Amniotic epithelial cell (primary cell): ENCODE measurements at regions not wholly inside any gene's neighbourhood (a gene's known extent, or its start where the extent isn't known, plus 50 kb on each side); places are given as distances from the start of the nearest gene placed in this dataset.
"Not testable (repeated sequence)": the region's sequence is repeated elsewhere in the genome, so short reads cannot be mapped to it uniquely, and the experiment has no call there.

ENCODE experiments used
- DNase-seq: peaks from one replicate; pipeline ENCODE4 v3.0.0-alpha.2; 2010; ENCODE audit warnings: low read depth

DNA sequence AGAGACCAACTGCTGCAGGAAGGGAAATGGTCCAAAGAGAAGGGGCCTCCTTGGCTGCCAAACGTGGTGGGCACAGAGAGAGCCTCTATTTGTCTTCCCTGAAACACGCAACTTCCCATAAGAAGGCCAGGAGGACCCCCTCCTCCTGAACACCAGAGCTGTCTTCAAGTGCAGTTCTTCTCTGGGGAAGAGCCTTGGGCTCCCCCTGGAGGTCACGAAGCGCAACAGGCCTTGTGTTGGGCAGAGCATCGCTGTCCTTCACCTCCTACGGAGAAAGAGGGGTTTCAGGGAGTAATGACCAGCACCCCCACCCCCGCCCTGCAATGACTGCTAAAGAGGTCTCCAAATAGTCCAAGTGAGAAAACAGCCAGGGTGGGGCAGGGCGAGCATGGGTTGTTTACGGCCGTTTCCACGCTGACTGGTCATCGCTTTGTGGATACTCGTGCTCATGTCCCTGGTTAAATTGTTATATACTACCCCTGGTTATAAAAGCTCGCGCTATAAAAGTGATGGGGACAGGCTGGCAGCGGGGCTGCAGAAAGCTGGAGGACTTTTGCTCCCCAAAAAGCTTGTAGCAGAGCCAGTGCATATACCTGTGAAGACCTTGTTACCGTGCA lies 397.5 kb upstream of the ATP10A start:
- no peak for DNase-seq

DNA sequence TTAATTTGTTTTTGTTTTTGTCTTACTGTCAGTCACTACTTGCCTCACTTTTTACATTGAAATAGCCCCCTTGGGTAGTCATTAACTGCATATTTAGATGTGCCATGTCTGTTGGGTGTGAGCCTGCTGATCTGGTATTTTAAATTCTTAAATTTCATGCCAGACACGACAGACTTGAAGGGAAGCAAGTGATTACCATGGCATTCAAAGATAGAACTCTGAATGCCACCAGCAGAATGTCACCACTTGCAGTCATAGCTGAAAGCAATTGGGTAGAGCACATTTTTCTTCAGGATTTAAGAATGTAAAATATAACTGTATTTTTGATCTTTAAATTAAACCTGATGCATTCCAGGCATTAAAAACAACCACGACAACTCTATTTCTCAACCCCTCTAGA lies 396.5 kb upstream of the ATP10A start:
- DNase-seq, result no peak

DNA sequence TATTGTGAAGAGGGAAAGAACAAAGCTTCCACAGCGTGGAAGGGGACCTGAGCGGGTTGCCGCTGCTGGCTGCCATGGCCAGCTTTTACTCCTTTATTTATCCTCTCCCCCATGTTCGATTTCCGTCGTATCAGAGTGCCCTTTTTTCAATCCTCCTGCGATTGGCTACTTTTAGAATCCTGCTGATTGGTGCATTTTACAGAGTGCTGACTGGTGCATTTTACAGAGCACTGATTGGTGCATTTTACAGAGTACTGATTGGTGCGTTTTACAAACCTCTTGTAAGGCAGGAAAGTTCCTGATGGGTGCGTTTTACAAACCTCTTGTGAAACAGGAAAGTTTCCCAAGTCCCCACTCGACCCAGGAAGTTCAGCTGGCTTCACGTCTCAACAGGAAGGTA lies 381.7 kb upstream of the ATP10A start:
- not testable (repeated sequence) for DNase-seq

DNA sequence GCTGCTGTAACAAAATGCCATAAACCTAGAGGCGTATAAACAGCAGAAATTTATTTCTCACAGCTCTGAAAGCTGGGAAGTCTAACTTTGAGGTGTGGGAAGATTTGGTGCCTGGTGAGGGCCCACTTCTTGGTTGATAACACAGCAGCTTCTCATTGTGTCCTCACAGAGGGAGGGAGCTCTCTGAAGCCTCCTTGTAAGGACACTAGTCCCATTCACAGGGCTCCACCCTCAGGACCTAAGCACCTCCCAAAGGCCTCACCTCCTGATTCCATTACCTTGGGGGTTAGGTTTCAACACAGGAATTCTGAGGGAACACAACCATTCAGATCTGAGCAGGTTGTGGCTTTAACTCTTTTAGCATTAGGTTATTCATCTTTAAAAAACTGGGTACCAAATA lies 380.3 kb upstream of the ATP10A start:
- no peak for DNase-seq

DNA sequence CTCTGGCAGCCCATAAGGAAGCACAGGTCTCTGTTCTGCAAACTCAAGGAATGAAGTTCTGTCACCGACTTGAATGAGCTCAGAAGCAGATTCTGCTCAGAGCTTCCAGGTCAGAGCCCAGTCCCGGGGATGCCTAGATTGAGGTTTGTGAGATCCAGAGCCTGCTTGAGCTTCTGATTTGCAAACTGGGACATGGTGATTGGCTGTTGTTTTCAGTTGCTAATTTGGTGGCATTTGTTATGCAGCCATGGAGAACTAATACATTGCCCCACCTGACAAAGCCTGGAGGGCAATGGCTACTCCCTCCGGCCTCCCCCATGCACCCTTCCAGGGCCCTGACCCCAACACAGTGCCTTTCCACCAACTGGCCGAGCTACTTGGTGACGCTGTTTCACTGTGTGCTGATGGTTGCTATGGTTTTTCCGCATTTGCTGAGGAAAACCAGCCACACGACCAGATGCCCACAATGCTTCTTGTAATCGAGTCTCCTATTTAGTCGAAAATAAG lies 379.5 kb upstream of the ATP10A start:
- DNase-seq, result no peak

DNA sequence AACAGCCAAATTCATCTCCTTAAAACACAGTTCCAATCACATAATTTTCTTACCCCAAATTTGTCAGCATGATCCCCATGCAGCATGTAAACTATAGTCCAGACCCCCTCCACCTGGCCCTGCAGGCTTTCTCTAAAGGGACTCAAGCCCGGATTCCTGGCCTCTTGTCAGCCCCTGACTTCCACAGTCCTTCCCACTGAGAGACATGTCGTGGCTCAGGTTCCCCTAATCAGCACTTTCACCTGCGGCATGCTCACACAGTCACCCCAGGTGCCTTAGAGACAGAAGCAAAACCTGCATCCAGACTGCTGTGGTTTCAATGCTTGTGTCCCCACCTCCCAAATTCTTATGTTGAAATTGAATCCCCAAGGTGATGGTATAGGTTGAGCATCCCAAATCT lies 372.7 kb upstream of the ATP10A start:
- no peak for DNase-seq

DNA sequence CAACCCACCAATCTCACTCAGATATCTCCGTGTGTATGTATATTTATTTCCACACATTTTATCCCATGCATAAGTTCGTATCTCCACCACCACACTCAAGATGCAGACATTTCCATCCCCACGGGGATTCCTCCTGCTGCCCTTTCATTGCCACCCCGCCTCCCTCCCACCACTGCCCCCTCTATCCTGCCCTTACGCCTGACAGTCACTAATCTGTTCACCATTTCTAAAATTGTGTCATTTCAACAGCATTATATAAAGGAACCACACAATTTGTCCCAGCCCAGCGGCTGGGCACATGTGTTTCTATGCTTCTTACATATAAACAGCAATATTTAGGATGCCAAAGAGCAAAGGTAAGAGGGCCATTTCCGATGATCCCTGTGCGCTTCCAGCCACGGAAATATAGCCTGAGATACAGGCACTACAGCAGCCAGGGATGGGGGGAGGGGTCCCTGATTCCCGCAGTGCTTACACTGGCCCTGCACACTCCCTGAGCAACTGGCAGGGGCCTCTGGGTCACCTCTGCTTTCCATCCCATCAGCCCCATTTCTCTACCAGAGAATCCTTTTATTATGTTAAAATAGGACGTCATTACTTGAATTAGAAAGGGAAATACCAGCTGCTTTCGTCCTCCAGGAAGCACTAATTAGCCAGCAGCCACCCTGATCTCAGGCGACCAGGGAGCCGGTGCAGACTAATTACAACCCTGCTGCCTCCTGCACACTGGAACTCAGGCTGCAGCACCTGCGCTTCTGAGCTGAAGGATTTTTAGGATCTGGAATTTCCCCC lies 372.0 kb upstream of the ATP10A start:
- DNase-seq, result no peak

DNA sequence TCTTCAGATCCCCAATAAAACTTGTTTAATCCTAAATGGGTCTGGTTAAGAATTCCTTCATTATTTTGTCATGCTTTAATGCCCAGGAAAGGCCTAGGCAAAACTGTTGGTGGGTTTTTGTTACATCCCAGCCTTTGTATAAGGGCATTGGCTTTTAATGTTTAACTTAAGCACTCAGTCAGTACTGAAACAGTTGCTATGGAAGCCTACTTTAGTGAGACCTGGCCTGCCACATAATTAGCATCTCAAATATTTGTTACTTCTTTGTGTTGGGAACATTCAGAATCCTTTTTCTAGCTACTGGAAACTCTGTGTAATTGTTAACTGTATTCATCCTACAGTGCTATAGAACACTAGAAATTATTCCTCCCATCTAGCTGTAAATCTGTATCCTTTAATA lies 369.6 kb upstream of the ATP10A start:
- no peak for DNase-seq

DNA sequence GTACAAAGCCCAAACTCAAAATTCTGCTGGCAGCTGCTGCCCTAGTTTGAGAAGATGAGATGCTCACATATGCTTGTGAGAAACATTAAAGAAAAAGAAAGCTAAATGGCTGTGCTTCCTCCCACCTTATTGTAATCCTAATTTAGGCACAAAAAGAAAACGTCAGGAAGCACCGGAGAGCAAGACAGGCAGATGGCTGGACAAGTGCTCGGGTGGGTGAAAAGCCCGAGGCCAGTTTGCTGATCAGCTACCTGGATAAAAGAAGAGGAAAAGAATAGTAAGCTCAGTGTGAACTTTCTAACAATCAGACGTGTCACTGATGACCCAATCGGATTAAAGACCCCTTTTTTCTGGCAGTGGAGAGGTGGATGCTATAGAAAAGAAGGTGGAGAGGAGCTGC lies 368.0 kb upstream of the ATP10A start:
- no peak for DNase-seq

DNA sequence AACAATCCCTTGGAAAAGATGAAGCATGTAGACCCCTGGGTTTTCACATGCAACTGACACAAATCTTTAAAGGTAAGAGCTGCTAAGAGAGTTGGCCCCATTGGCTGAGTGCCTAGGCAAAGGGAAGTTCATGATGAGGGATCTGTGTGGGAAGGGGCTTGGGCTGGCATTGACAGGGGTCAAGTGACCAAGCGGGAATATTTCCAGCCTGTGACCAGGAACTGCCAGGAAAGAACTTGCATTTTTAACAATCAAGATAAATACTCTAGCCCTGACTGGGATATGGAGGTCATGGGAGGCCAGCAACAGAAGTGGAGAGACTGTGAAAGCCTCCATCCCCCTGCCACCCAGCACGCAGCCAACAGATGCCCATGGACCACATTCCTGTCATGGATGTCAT lies 361.1 kb upstream of the ATP10A start:
- no peak for DNase-seq

DNA sequence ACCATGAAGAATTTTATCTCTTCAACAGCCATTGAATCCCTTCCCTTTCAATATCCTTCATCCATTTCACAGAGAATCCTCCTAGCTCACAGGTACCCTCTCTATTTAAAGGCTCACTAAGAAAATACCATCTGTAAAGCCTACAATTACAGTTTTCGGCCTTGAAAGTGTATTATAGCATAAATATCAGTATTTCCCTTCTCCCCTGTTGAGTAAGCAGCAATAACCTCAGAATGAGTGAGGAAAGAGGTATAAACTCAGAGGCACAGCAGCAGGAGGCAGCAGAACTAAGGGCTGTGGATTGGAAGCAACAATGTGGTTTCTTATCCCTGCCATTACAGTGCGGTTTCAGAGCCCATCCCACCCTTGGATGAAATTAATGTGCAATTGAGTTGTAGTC lies 360.6 kb upstream of the ATP10A start:
- DNase-seq, result no peak

DNA sequence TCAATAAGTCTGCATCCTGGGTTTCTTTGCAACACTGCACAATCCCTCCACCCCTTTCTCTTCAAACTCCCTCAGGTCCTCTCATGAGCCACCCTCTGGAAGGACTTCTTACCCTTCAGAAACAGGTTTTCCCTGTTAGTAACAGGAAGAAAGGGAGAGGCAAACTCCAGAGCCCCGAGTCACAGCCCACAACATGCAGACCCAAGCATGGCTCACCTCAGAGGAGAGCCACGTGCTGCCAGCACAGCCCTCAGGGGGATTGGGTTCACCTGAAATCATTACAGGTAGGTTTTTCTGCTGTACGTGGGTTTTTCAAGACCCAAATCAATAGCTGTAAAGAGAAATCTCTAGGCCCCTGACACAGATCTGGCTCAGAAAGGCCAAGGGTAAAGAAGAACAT lies 359.7 kb upstream of the ATP10A start:
- no peak for DNase-seq

DNA sequence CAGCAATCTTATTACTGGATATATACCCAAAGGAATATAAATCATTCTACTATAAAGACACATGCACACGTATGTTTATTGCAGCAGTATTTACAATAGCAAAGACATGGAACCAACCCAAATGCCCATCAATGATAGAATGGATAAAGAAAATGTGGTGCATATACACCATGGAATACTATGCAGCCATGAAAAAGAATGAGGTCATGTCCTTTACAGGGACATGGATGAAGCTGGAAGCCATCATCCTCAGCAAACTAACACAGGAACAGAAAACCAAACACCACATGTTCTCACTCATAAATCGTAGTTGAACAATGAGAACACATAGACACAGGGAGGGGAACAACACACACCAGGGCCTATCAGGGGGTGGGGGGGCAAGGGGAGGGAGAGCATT lies 353.9 kb upstream of the ATP10A start:
- not testable (repeated sequence) for DNase-seq

DNA sequence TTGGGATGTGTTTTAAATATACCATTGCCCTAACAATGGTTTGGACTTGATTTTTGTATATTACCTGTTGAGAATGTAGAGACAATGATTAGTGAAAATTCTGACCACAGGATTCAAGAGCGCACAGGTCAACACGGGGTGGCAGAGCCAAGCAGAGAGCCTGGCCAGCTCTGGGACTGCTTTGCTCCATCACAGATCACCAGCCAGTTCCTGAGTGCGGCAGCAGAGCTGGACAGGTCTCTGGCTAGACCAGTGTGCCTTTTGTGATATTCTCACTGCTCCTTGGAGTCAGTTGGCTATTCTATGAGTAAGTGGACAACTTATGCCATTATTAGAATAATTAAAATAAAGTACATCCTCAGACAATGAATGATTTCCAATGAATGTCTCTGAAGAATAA lies 351.2 kb upstream of the ATP10A start:
- no peak for DNase-seq

DNA sequence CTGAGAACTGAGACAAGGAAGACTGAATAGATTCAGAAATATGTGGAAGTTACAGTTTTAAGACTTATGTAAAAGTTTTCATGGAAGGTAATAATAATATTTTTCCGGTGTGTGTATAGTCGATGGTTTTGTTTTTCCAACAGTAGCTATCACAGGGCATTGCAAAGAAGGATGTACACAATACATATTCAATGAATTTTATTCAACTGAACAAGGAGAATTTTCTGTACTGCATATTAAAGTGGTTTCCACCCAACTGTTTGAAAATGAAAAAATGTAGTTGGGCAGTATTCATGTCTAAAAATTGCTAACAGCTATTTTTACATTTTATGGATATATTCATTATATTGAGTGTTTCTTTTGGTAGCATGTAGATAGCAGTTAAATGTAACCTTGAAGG lies 350.3 kb upstream of the ATP10A start:
- DNase-seq, result no peak

DNA sequence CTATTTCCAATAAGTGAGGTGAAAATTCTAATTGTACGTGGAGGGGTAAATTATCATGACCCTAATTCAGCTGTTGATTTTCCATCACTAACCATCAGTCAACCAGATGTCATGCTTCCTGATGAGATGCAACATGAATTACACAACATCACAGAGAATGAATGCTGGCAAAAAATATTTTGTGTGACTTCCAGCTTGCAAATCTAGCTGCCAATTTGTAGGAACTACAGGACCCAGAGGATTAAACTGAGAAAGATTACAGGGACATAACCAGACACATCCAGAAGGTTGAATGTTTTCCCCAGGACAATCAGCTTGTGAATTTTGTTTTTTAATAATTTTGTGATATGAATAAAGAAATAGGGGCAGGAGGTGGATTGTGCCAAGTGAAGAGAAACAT lies 349.0 kb upstream of the ATP10A start:
- no peak for DNase-seq

DNA sequence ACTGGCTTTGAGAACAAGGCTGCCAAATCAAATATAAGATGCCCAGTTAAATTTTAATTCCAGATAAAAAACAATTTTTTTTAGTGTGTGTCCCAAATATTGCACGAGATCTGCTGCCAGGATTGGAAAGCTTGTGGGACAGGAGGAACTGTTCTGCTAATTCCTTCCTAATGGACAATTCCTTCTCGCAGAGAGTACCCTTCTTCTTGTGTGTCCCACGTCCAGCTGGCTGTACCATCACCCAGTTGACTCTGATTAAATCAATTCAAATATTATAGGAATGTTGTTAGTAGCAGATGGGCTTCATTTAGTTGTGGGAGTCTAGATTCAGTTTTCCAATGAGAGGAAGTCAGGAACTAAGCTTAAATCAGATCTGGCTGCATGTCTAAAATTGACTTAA lies 347.9 kb upstream of the ATP10A start:
- DNase-seq, result no peak

DNA sequence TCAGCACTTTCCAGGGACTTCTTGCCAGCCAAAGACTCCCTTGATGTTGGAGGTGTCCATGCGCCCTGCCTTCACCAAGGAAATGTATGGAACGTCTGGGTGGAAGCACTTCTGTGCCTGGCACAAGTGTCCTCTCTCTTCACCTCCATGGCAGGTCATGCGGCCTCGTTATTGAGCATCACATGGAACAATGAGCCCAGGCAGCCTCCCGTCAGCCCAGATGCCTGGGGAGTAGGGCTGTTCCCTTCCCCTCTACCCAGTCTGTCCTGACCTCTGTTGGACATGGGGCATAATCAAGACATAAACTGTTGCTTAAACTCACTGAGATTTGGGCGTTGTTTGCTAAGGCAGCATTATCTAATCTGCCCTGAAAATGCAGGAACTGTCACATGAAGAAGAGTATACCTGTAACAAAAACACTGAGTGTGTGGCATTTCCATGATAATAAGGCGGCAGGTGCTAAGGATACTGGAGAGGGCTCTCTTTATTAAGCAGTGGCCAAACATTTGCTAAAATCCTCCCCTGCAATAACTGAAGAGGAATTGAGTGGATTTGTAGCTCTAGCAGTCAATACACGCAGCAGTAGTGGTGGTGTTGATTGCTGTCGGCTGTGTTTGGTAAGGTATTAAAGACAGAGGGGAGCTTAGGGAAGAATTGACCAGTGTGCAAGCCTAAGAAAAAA lies 338.2 kb upstream of the ATP10A start:
- no peak for DNase-seq

DNA sequence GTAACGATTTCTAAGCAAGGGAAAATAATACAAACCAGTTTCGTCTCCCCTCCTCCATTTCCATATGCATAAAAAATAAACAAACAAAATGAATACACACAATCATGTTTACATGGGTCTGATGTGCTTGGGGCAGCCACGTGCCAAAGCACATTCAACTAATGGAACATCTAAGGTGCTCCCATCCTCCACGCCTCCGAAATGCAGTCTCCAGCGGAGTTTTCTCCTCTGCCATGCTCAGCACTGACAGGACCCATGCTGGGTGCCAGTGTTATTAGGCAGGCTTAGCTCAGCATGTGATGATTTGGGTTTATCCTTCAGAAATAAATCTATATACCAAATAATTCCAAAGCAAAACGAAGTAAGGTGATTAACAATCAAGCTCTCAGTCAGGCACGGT lies 337.3 kb upstream of the ATP10A start:
- no peak for DNase-seq

DNA sequence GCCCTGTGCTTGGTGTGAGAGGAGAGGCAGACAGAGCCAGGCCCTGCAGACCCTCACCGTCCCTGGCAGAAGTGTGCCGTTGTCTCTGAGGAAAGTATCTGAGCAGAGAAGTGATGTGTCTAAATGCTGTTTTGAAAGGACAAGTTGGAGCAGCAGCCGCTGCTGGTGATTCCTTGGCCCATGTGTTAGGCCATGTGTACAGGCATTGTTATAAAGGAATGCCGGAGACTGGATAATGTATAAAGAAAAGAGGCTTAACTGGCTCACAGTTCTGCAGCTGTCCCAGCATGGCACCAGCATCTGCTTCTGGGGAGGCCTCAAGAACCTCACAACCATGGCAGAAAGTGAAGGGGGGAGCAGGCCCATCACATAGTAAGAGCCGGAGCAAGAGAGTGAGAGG lies 334.6 kb upstream of the ATP10A start:
- DNase-seq, result no peak

DNA sequence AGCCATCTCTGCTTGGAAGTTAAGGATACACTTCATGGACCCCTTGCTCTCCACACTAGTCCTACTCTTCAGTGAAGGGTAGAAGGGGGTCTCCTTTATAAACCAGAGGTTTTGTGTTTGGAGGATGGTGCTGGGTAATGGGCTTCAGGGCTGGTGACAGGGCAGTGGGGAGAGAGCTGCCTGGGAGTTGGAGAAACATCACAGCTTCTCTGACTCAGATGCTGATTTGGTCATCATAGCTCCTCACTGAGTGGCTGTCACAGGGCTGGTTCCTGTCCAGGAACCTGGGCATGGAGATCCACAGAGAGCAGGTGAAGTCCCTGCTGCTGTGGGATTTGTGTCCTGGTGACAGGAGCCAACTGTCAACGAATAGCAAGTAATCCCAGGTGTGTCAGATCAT lies 333.9 kb upstream of the ATP10A start:
- no peak for DNase-seq

DNA sequence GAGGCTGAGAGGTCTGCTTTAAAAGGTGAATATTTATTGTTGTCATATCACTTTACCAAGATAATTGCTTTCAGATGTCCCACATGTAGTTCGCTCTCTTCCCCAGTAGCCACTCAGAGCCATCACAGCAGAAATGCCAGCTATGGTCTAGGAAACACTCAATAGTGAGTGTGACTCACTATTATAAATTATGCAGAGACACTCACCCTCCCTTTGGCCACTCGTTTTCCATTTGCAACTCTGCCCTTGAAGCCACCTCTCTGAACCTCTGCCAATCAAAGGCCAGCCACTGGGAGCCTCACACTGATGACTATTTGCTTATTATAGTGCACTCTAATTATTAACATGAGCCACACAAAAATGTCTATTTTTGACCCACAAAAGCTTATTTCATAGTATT lies 328.1 kb upstream of the ATP10A start:
- DNase-seq, result no peak

DNA sequence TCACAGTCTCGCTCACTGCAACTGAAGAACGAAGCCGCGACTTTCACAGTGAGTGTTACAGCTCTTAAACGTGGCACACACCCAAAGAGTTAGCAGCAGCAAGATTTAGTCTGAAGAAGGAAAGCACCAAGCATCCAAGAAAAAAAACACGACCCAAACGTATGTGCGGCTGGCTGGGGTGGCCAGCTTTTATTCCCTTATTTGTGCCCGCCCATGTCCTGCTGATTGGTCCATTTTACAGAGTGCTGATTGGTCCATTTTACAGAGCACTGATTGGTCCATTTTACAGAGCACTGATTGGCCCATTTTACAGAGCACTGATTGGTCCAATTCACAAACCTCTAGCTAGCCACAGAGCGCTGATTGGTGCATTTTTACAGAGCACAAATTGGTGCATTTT lies 323.0 kb upstream of the ATP10A start:
- not testable (repeated sequence) for DNase-seq
